Skeletal muscle tissue (tissue), 3 donors: ENCODE measurements at regions not wholly inside any gene's neighbourhood (a gene's known extent, or its start where the extent isn't known, plus 50 kb on each side); places are given as distances from the start of the nearest gene placed in this dataset.

Experiments
- H3K27ac ChIP-seq: one replicate; pipeline ENCODE4 v1.7.0; 2013; ENCODE audit warnings: mild to moderate bottlenecking, low read depth, low read length, inconsistent platforms
- H3K27me3 ChIP-seq, 3 donors: one replicate each; pipeline ENCODE4 v1.7.0; 2013; ENCODE audit warnings: low read length in 3 of 3; ENCODE audit not compliant: control insufficient read depth in 3 of 3, insufficient read depth in 3 of 3
- H3K36me3 ChIP-seq, 3 donors: one replicate each; pipeline ENCODE4 v1.7.0; 2013; ENCODE audit warnings: low read length in 3 of 3; ENCODE audit not compliant: control insufficient read depth in 3 of 3, insufficient read depth in 3 of 3
- H3K4me1 ChIP-seq, 3 donors: one replicate each; pipeline ENCODE4 v1.7.0; 2013; ENCODE audit warnings: low read length in 3 of 3, mild to moderate bottlenecking in 3 of 3; ENCODE audit not compliant: control insufficient read depth in 3 of 3, insufficient read depth in 3 of 3
- H3K4me3 ChIP-seq, 3 donors: one replicate each; pipeline ENCODE4 v1.7.0; 2013; ENCODE audit warnings: low read length in 3 of 3
- H3K9ac ChIP-seq, 3 donors: one replicate each; pipeline ENCODE4 v1.7.0; 2013; ENCODE audit warnings: low read length in 3 of 3, mild to moderate bottlenecking in 3 of 3, moderate library complexity in 2 of 3, low read depth in 1 of 3
- H3K9me3 ChIP-seq, 3 donors: one replicate each; pipeline ENCODE4 v1.7.0; 2013; ENCODE audit warnings: low read length in 3 of 3; ENCODE audit not compliant: control insufficient read depth in 3 of 3
- donor health status: Osteomylitis.

DNA sequence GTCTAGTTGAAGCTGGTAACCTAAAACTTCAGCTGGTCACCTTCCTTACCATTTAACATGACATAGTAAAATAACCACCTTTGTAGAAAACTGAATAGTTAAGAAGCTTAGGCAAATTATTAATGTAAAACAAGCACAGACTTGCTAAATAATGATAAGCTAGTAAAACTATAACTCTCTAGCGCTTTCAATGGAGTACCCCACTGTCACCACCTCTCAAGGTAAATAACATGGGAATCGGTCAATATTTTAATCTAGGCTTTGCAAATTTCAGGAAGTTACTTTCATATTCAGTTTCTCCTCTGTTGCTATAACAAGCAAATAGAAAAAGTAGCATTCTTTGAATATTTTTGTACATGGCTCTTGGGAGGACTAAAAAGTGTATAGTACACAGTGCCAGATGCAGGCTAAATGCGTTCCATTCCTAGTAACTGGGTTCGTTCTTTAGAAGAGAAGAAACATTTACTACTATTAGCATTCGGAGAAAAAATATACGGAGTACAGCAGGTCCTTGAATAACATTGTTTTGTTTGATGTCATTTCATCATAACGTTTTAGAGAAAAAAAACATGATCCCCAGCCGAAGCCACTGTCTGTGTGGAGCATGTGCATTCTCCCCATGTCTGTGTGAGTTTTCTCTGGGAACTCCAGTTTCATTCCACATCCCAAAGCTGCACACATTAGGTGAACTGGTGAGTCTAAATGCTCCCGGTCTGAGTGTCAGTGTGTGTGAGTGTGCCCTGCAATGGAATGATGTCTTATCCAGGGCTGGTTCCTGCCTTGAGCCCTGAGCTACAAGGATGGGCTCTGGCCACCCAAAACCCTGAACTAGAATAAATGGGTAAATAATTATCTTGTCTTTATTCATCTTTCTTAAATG is 52.5 kb downstream of the EPRS1 start:
- peaks cover 4 to 24% (median 16%) of the 10 kb centered on the region in 3 donors for H3K36me3 ChIP-seq
- H3K4me3 ChIP-seq: no peak overlapping the region

DNA sequence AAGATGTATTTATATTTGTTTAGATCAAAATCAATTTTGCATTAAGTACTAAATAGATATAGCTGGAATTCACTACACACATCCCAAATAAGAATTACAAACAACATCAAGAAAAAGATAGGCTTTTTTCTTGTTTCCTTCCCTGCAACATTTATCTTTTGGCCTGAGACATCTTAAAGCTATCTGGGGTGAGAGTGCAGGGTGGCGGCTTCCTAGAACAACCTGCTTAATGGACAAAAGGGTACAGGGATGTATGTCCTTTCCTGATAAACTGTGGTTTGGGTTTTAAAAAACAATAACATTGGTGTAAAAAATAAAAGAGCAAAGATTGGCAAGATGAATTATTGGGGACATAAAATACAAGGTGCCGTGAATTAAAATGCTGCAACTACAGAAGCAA is 54.4 kb downstream of the EPRS1 start:
- H3K36me3 ChIP-seq: peaks cover 4 to 30% (median 24%) of the 10 kb centered on the region in 3 donors
- H3K9me3 ChIP-seq: no peaks in the 10 kb centered on the region
- no peak overlapping the region for H3K4me3 ChIP-seq
- H3K27ac ChIP-seq: no peak overlapping the region
- no peaks in the 10 kb centered on the region for H3K27me3 ChIP-seq
- H3K4me1 ChIP-seq: peaks cover 0 to 4% (median 0%) of the 10 kb centered on the region in 3 donors
- H3K9ac ChIP-seq: no peak overlapping the region

More for the DNA sequence above, 52.5 kb downstream of the EPRS1 start:
- Histone ChIP-seq H3K9ac (no peak overlapping the region), H3K27me3 (no peaks in the 10 kb centered on the region), H3K4me1 (peaks cover 0 to 4% (median 0%) of the 10 kb centered on the region in 3 donors), H3K27ac (no peak overlapping the region), H3K9me3 (no peaks in the 10 kb centered on the region)

DNA sequence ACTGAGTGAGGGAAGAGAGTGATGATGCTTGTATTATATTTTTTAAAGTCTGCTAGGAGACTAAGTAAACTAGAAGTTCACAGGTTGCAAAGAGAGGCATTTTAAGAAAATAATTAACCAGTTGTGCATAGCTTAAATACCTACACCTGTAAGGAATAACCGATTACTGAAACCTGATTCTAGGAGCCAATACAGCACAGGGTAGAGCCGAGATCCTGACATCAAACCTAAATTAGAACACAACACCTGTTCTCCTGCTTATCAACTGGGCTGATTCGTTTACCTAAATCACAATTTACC is 54.8 kb downstream of the EPRS1 start:
- peak overlapping the region in 1 of 3 donors; percentile 15 for H3K9ac ChIP-seq
- H3K9me3 ChIP-seq: no peaks in the 10 kb centered on the region
- no peak overlapping the region for H3K27ac ChIP-seq
- peaks cover 0 to 4% (median 0%) of the 10 kb centered on the region in 3 donors for H3K4me1 ChIP-seq
- H3K27me3 ChIP-seq: no peaks in the 10 kb centered on the region
- no peak overlapping the region for H3K4me3 ChIP-seq
- H3K36me3 ChIP-seq: peaks cover 3 to 28% (median 24%) of the 10 kb centered on the region in 3 donors

DNA sequence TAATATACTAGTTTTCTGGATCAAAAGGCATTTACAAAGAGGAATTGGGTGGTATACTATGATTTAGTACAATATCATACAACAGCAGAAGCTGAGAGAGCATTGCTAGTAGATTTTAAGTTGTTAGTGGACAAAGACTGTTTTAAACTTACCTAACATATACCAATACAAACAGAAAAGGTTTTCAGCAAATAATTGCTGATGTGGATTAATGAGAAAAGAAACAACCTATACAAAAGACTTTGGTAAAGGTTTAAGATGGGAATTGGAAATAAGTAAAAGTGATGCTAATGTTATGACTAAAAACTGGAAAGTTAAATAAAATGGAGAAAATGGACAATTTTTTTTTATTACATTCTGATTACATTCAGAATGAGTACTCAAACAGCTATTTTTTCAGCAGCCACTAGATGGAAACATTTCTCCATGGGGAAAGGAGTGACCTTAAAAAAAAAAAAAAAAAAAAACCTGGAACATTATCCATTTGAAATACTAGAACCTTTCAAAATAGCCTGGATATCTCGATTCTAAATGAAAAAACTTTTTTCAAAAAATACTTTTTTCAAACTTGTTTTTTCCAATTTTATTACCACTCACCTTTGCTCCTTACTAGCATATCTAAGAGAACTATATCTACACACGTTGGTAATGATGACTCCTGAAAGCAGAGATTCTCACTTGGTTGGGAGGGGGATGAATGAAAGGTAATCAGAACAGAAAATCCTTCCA is 55.4 kb downstream of the EPRS1 start:
- Histone ChIP-seq H3K4me3 (no peak overlapping the region), H3K36me3 (peaks cover 0 to 28% (median 24%) of the 10 kb centered on the region in 3 donors), H3K27me3 (no peaks in the 10 kb centered on the region), H3K9ac (peak overlapping the region in 1 of 3 donors; percentile 15), H3K9me3 (no peaks in the 10 kb centered on the region), H3K4me1 (peaks cover 0 to 4% (median 0%) of the 10 kb centered on the region in 3 donors), H3K27ac (no peak overlapping the region)

DNA sequence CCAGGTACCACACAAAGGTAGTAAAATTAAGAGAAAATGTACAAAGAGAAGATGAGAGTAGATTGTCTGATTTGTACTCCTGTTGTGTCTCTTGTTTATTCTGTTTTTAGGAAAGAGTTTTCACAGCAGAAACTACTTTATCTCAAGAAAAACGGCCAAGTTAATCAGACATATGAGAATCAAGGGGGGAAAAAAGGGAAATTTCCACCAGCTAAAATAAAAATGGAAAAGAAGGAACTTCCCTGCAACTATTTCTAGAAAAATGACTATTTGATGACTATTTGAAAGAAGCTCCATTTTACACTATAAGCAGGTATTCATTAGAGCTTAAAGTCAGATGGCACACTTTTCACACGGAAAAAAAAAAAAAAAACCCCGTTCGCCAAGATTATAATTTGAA is 56.5 kb downstream of the EPRS1 start:
- H3K27ac ChIP-seq: no peak overlapping the region
- no peaks in the 10 kb centered on the region for H3K27me3 ChIP-seq
- H3K9me3 ChIP-seq: no peaks in the 10 kb centered on the region
- no peak overlapping the region for H3K4me3 ChIP-seq
- no peak overlapping the region for H3K9ac ChIP-seq
- peaks cover 0 to 23% (median 22%) of the 10 kb centered on the region in 3 donors for H3K36me3 ChIP-seq
- H3K4me1 ChIP-seq: peaks cover 0 to 4% (median 0%) of the 10 kb centered on the region in 3 donors

DNA sequence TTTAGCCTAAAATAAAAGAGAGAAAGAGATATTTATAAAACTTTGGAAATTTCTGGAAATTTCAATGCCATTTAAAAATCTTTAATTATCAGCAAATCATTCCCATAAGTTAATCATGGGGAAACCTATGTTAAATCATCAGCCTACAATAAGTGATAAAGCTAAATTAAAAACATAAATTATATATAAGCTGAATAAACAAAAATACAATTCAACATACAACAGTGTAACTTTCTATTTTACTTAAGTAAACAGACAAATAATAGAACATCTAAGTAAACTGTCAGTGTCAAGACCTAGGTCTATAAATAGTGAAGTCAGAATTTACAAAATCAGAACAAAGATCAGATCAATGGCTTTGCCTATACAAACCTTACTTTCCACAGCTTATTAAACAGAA is 57.5 kb downstream of the EPRS1 start:
- no peak overlapping the region for H3K4me3 ChIP-seq
- H3K27me3 ChIP-seq: no peaks in the 10 kb centered on the region
- H3K36me3 ChIP-seq: peaks cover 0 to 23% (median 22%) of the 10 kb centered on the region in 3 donors
- peaks cover 0 to 4% (median 0%) of the 10 kb centered on the region in 3 donors for H3K4me1 ChIP-seq
- H3K27ac ChIP-seq: no peak overlapping the region
- no peak overlapping the region for H3K9ac ChIP-seq
- no peaks in the 10 kb centered on the region for H3K9me3 ChIP-seq

DNA sequence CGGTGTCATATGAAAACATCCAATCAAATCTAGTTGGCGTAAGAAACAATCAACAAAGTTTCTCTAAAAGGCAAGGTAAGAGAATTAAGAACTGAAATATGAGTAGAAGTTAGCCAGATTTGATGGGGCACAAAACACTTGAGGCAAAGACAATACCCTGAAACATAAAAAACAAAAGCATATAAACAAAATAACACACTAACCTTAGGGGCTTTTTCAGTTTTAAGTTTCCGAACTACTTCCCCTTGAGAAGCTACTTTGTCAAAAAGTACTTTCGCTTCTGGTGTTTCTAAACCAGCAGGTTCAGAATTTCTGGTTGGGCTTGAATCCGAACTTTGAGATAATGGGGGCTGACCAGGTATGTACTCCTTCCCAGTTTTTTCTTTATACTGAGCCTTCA is 57.9 kb downstream of the EPRS1 start:
- Histone ChIP-seq H3K4me3 (no peak overlapping the region), H3K36me3 (peaks cover 0 to 24% (median 22%) of the 10 kb centered on the region in 3 donors), H3K27ac (no peak overlapping the region), H3K9ac (no peak overlapping the region), H3K4me1 (peaks cover 0 to 4% (median 0%) of the 10 kb centered on the region in 3 donors), H3K27me3 (no peaks in the 10 kb centered on the region), H3K9me3 (no peaks in the 10 kb centered on the region)

DNA sequence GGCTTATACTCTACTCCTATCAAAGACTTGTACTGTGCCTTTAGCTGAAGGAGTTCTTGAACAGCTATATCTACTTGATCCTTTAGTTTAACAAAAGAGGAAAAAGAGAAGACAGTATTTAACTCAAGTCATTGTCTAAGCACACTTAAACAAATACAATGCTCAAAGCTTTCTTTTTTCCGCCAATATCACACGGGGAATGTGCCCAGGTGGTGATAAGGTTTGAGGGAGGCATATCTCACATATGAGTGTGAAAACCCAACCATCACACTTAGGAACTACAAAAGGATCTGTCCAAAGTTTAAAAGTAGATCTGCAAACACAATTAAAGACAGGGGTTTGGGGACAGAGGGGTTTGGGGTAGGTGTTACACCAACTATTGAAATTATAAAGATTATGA is 59.0 kb upstream of the SLC30A10 start:
- peaks cover 3 to 32% (median 22%) of the 10 kb centered on the region in 3 donors for H3K36me3 ChIP-seq

DNA sequence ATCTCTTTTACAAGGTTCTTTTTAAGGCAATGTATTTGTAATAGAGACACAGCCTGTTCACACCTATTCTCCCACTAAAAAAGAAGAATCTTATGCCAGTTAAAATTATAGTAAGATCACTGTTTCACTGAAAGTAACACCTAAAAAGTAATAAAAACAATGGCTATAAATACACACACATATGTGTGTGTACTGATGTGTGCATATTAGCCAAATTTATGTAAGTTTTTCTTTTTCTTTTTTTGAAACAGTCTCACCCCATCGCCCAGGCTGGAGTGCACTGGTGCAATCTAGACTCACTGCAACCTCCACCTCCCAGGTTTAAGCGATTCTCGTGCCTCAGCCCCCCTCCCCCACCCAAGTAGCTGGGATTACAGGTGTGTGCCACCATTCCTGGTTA is 56.8 kb upstream of the SLC30A10 start:
- Histone ChIP-seq H3K36me3 (peaks cover 3 to 42% (median 30%) of the 10 kb centered on the region in 3 donors), H3K27me3 (no peaks in the 10 kb centered on the region), H3K4me1 (no peaks in the 10 kb centered on the region), H3K9me3 (no peaks in the 10 kb centered on the region), H3K4me3 (no peak overlapping the region), H3K27ac (no peak overlapping the region), H3K9ac (no peak overlapping the region)

More for the DNA sequence above, 59.0 kb upstream of the SLC30A10 start:
- Histone ChIP-seq H3K4me1 (peaks cover 0 to 4% (median 0%) of the 10 kb centered on the region in 3 donors), H3K27ac (no peak overlapping the region), H3K27me3 (no peaks in the 10 kb centered on the region), H3K9me3 (no peaks in the 10 kb centered on the region), H3K9ac (no peak overlapping the region), H3K4me3 (no peak overlapping the region)
